Spleen (tissue), 11 donors: ENCODE measurements at regions not wholly inside any gene's neighbourhood (a gene's known extent, or its start where the extent isn't known, plus 50 kb on each side); places are given as distances from the start of the nearest gene placed in this dataset.

Source experiments
- DNase-seq: peaks from one replicate; pipeline ENCODE4 v3.0.0-alpha.2; 2020
- H3K27ac ChIP-seq, 8 donors: fragments of 200-600 bp; sonication (generic) in 7 of 8; 1 replicate in 4 of 8; 2 replicates in 4 of 8; pipeline versions ENCODE4 v1.5.0 to v1.8.0; 2016 to 2021; ENCODE audit warnings: inconsistent platforms in 4 of 8, mild to moderate bottlenecking in 4 of 8, moderate library complexity in 1 of 8
- H3K27me3 ChIP-seq, 7 donors: fragments of 200-600 bp; sonication (generic) in 6 of 7; replicated peaks in 1 of 7; 1 replicate in 4 of 7; 2 replicates in 3 of 7; pipeline versions ENCODE4 v1.5.0 to v1.8.0; 2016 to 2021; ENCODE audit warnings: inconsistent platforms in 3 of 7, mild to moderate bottlenecking in 1 of 7
- H3K36me3 ChIP-seq, 6 donors: fragments of 200-600 bp; sonication (generic) in 5 of 6; 1 replicate in 4 of 6; 2 replicates in 2 of 6; pipeline versions ENCODE4 v1.5.0 to v1.8.0; 2016 to 2021; ENCODE audit warnings: inconsistent platforms in 2 of 6
- H3K4me1 ChIP-seq, 6 donors: fragments of 200-600 bp; sonication (generic) in 5 of 6; 1 replicate in 3 of 6; 2 replicates in 3 of 6; pipeline versions ENCODE4 v1.5.0 to v1.8.0; 2016 to 2021; ENCODE audit warnings: inconsistent platforms in 3 of 6
- H3K4me3 ChIP-seq, 8 donors: fragments of 200-600 bp; sonication (generic) in 7 of 8; 1 replicate in 4 of 8; 2 replicates in 4 of 8; pipeline versions ENCODE4 v1.5.0 to v1.8.0; 2016 to 2021; ENCODE audit warnings: inconsistent platforms in 4 of 8, mild to moderate bottlenecking in 4 of 8, moderate library complexity in 2 of 8
- H3K9me3 ChIP-seq, 8 donors: fragments of 200-600 bp; sonication (generic) in 7 of 8; 1 replicate in 4 of 8; 2 replicates in 4 of 8; pipeline versions ENCODE4 v1.5.0 to v1.8.0; 2016 to 2021; ENCODE audit warnings: inconsistent platforms in 4 of 8
- POLR2A ChIP-seq, 3 donors: fragments of 450-650 bp; IDR thresholded peaks; one replicate each; pipeline ENCODE4 v1.5.1; 2017; ENCODE audit warnings: antibody characterized with exemption in 3 of 3, mild to moderate bottlenecking in 1 of 3
- POLR2AphosphoS5 ChIP-seq, 3 donors: sonication (generic); formaldehyde crosslinking; IDR thresholded peaks; one replicate each; pipeline ENCODE4 v1.5.1; 2017; ENCODE audit warnings: antibody characterized with exemption in 3 of 3
- WGBS, 5 donors: extraction: QIAGEN DNeasy Blood & Tissue Kit in 3 of 5; methylation state at CpG; one replicate each; pipeline versions ENCODE4 v1.1.5 to v1.1.7; 2013 to 2018; 5-methylcytosine and 5-hydroxymethylcytosine counted together
- intact Hi-C: fragments of 100-400 bp; cut with DNase I; formaldehyde crosslinking; loops from one replicate; pipeline ENCODE4 v1.15.0; 2023; ENCODE audit warnings: low total_unique reads
- TF ChIP-seq, protein P1 (sequence below), 11 experiments: fragments of 200-600 bp in 7 of 11; fragments of 450-650 bp in 4 of 11; sonication (generic) in 4 of 11; IDR thresholded peaks in 8 of 11; conservative IDR thresholded peaks in 3 of 11; 1 replicate in 7 of 11; 2 replicates in 4 of 11; pipeline versions ENCODE4 v1.4.0 to v1.8.0; 2016 to 2021; ENCODE audit warnings: antibody characterized with exemption in 11 of 11, inconsistent platforms in 4 of 11, mild to moderate bottlenecking in 1 of 11
- donor health status: healthy with polysubstance abuse.
- donor health status: DM: no; HTN: no; CAD: no; lungs with moderate emphysema.
- donor health status: DM: no; HTN: no; CAD: no.
- donor health status: Bipolar disorder and iron deficiency.
- donor health status: healthy.
- donor health status: DM: no; HTN: no; CAD: no.
- donor health status: DM: yes; HTN: yes; CAD: no.

- Histone ChIP-seq H3K27me3 (no peaks in the 10 kb centered on the region), H3K4me1 (no peaks in the 10 kb centered on the region), H3K27ac (no peak overlapping the region), H3K4me3 (no peak overlapping the region), H3K36me3 (no peaks in the 10 kb centered on the region), H3K9me3 (no peaks in the 10 kb centered on the region)
- TF ChIP-seq POLR2A (IDR thresholded peaks at IDR 0.05) (no peak), POLR2AphosphoS5 (IDR thresholded peaks at IDR 0.05) (no peak)
- TF ChIP-seq, protein P1, sequence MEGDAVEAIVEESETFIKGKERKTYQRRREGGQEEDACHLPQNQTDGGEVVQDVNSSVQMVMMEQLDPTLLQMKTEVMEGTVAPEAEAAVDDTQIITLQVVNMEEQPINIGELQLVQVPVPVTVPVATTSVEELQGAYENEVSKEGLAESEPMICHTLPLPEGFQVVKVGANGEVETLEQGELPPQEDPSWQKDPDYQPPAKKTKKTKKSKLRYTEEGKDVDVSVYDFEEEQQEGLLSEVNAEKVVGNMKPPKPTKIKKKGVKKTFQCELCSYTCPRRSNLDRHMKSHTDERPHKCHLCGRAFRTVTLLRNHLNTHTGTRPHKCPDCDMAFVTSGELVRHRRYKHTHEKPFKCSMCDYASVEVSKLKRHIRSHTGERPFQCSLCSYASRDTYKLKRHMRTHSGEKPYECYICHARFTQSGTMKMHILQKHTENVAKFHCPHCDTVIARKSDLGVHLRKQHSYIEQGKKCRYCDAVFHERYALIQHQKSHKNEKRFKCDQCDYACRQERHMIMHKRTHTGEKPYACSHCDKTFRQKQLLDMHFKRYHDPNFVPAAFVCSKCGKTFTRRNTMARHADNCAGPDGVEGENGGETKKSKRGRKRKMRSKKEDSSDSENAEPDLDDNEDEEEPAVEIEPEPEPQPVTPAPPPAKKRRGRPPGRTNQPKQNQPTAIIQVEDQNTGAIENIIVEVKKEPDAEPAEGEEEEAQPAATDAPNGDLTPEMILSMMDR (IDR thresholded peaks at IDR 0.05 in 8 of 11, conservative IDR thresholded peaks at IDR 0.05 in 3 of 11): no peak
- intact Hi-C loops: no loop called here
- 49 to 69% (median 64%) methylated on average over 2 of the region's 2 CpGs for WGBS, 5 donors
- DNase-seq: no peak
These were observed 447.9 kb upstream of the FAM241A start for GRCh38 chr4:111697176-111697942.

- H3K4me3 ChIP-seq: no peak overlapping the region
- DNase-seq: no peak
- H3K27ac ChIP-seq: no peak overlapping the region
- H3K4me1 ChIP-seq: no peaks in the 10 kb centered on the region
- no peak for TF ChIP-seq POLR2AphosphoS5 (IDR thresholded peaks at IDR 0.05)
- no peak for TF ChIP-seq POLR2A (IDR thresholded peaks at IDR 0.05)
- TF ChIP-seq, protein P1 (IDR thresholded peaks at IDR 0.05 in 8 of 11, conservative IDR thresholded peaks at IDR 0.05 in 3 of 11): no peak
- intact Hi-C loops: no loop called here
- no peaks in the 10 kb centered on the region for H3K9me3 ChIP-seq
- no peaks in the 10 kb centered on the region for H3K27me3 ChIP-seq
- H3K36me3 ChIP-seq: no peaks in the 10 kb centered on the region
These were observed 446.9 kb upstream of the FAM241A start for GRCh38 chr4:111698361-111698760.

- H3K9me3 ChIP-seq: no peaks in the 10 kb centered on the region
- TF ChIP-seq, protein P1 (IDR thresholded peaks at IDR 0.05 in 8 of 11, conservative IDR thresholded peaks at IDR 0.05 in 3 of 11): no peak
- TF ChIP-seq POLR2A (IDR thresholded peaks at IDR 0.05): no peak
- H3K4me3 ChIP-seq: no peak overlapping the region
- H3K36me3 ChIP-seq: no peaks in the 10 kb centered on the region
- intact Hi-C loops: no loop called here
- no peak for DNase-seq
- H3K27me3 ChIP-seq: no peaks in the 10 kb centered on the region
- H3K4me1 ChIP-seq: no peaks in the 10 kb centered on the region
- H3K27ac ChIP-seq: no peak overlapping the region
These were observed 446.1 kb upstream of the FAM241A start for GRCh38 chr4:111699165-111699564.

GRCh38 chr4:111701102-111701501 lies 444.2 kb upstream of the FAM241A start:
- no peaks in the 10 kb centered on the region for H3K4me1 ChIP-seq
- H3K36me3 ChIP-seq: no peaks in the 10 kb centered on the region
- no peaks in the 10 kb centered on the region for H3K27me3 ChIP-seq
- 82 to 85% (median 85%) methylated on average over 3 of the region's 3 CpGs for WGBS, 5 donors
- H3K9me3 ChIP-seq: no peaks in the 10 kb centered on the region
- TF ChIP-seq POLR2AphosphoS5 (IDR thresholded peaks at IDR 0.05) (no peak), POLR2A (IDR thresholded peaks at IDR 0.05) (no peak)
- TF ChIP-seq, protein P1 (IDR thresholded peaks at IDR 0.05 in 8 of 11, conservative IDR thresholded peaks at IDR 0.05 in 3 of 11): no peak
- H3K4me3 ChIP-seq: no peak overlapping the region
- no peak overlapping the region for H3K27ac ChIP-seq
- intact Hi-C loops: no loop called here
- DNase-seq: no peak
